ENCODE measurements at regions not wholly inside any gene's neighbourhood (a gene's known extent, or its start where the extent isn't known, plus 50 kb on each side); places are given as distances from the start of the nearest gene placed in this dataset.

- Histone ChIP-seq H3K36me3 (ENCODE audit: control insufficient read depth in 2 of 2, insufficient read depth in 2 of 2, low read length in 1 of 2) (no peaks in the 10 kb centered on the region), H3K4me3 (ENCODE audit: low read depth in 1 of 2, low read length in 2 of 2) (no peak overlapping the region), H3K9me3 (ENCODE audit: control insufficient read depth in 2 of 2, insufficient read depth in 1 of 2, low read depth in 1 of 2, low read length in 1 of 2) (no peaks in the 10 kb centered on the region), H3K27me3 (ENCODE audit: control insufficient read depth in 1 of 2, insufficient read depth in 2 of 2, low read length in 2 of 2) (no peaks in the 10 kb centered on the region), H3K4me1 (ENCODE audit: control insufficient read depth in 2 of 2, insufficient read depth in 2 of 2, low read length in 1 of 2) (peaks cover 0 to 4% of the 10 kb centered on the region in 2 donors), H3K27ac (ENCODE audit: low read depth in 2 of 2, low read length in 1 of 2) (no peak overlapping the region)
- WGBS, 2 donors: 80 to 84% methylated on average over 11 to 12 of the region's 12 CpGs
These were observed 59.3 kb upstream of the NECTIN1 start for GRCh38 chr11:119788096-119788883.

- WGBS, 2 donors: 84 to 85% methylated on average over 6 of the region's 6 CpGs
- Histone ChIP-seq H3K27ac (ENCODE audit: low read depth in 2 of 2, low read length in 1 of 2) (no peak overlapping the region), H3K36me3 (ENCODE audit: control insufficient read depth in 2 of 2, insufficient read depth in 2 of 2, low read length in 1 of 2) (no peaks in the 10 kb centered on the region), H3K9me3 (ENCODE audit: control insufficient read depth in 2 of 2, insufficient read depth in 1 of 2, low read depth in 1 of 2, low read length in 1 of 2) (no peaks in the 10 kb centered on the region), H3K4me1 (ENCODE audit: control insufficient read depth in 2 of 2, insufficient read depth in 2 of 2, low read length in 1 of 2) (peaks cover 0 to 4% of the 10 kb centered on the region in 2 donors), H3K4me3 (ENCODE audit: low read depth in 1 of 2, low read length in 2 of 2) (no peak overlapping the region), H3K27me3 (ENCODE audit: control insufficient read depth in 1 of 2, insufficient read depth in 2 of 2, low read length in 2 of 2) (no peaks in the 10 kb centered on the region)
These were observed 58.1 kb upstream of the NECTIN1 start for GRCh38 chr11:119787074-119787461.

GRCh38 chr11:119786431-119787073, 57.6 kb upstream of the NECTIN1 start:
- 91 to 92% methylated on average over 10 of the region's 10 CpGs for WGBS, 2 donors
- Histone ChIP-seq H3K9me3 (ENCODE audit: control insufficient read depth in 2 of 2, insufficient read depth in 1 of 2, low read depth in 1 of 2, low read length in 1 of 2) (no peaks in the 10 kb centered on the region), H3K4me1 (ENCODE audit: control insufficient read depth in 2 of 2, insufficient read depth in 2 of 2, low read length in 1 of 2) (peaks cover 0 to 4% of the 10 kb centered on the region in 2 donors), H3K27me3 (ENCODE audit: control insufficient read depth in 1 of 2, insufficient read depth in 2 of 2, low read length in 2 of 2) (no peaks in the 10 kb centered on the region), H3K27ac (ENCODE audit: low read depth in 2 of 2, low read length in 1 of 2) (no peak overlapping the region), H3K4me3 (ENCODE audit: low read depth in 1 of 2, low read length in 2 of 2) (no peak overlapping the region), H3K36me3 (ENCODE audit: control insufficient read depth in 2 of 2, insufficient read depth in 2 of 2, low read length in 1 of 2) (no peaks in the 10 kb centered on the region)

- 67 to 74% methylated on average over 2 of the region's 2 CpGs for WGBS, 2 donors
- no peaks in the 10 kb centered on the region for H3K27me3 ChIP-seq (ENCODE audit: control insufficient read depth in 1 of 2, insufficient read depth in 2 of 2, low read length in 2 of 2)
- H3K4me1 ChIP-seq (ENCODE audit: control insufficient read depth in 2 of 2, insufficient read depth in 2 of 2, low read length in 1 of 2): no peaks in the 10 kb centered on the region
- H3K36me3 ChIP-seq (ENCODE audit: control insufficient read depth in 2 of 2, insufficient read depth in 2 of 2, low read length in 1 of 2): no peaks in the 10 kb centered on the region
- H3K27ac ChIP-seq (ENCODE audit: low read depth in 2 of 2, low read length in 1 of 2): no peak overlapping the region
- no peaks in the 10 kb centered on the region for H3K9me3 ChIP-seq (ENCODE audit: control insufficient read depth in 2 of 2, insufficient read depth in 1 of 2, low read depth in 1 of 2, low read length in 1 of 2)
- no peak overlapping the region for H3K4me3 ChIP-seq (ENCODE audit: low read depth in 1 of 2, low read length in 2 of 2)
These were observed 56.1 kb upstream of the NECTIN1 start for GRCh38 chr11:119785131-119785530.

GRCh38 chr11:119784421-119784820, 55.4 kb upstream of the NECTIN1 start:
- Histone ChIP-seq H3K27ac (ENCODE audit: low read depth in 2 of 2, low read length in 1 of 2) (no peak overlapping the region), H3K27me3 (ENCODE audit: control insufficient read depth in 1 of 2, insufficient read depth in 2 of 2, low read length in 2 of 2) (no peaks in the 10 kb centered on the region), H3K4me3 (ENCODE audit: low read depth in 1 of 2, low read length in 2 of 2) (no peak overlapping the region), H3K9me3 (ENCODE audit: control insufficient read depth in 2 of 2, insufficient read depth in 1 of 2, low read depth in 1 of 2, low read length in 1 of 2) (no peaks in the 10 kb centered on the region), H3K36me3 (ENCODE audit: control insufficient read depth in 2 of 2, insufficient read depth in 2 of 2, low read length in 1 of 2) (no peaks in the 10 kb centered on the region), H3K4me1 (ENCODE audit: control insufficient read depth in 2 of 2, insufficient read depth in 2 of 2, low read length in 1 of 2) (no peaks in the 10 kb centered on the region)
- 89 to 91% methylated on average over 6 of the region's 6 CpGs for WGBS, 2 donors

- H3K27me3 ChIP-seq (ENCODE audit: control insufficient read depth in 1 of 2, insufficient read depth in 2 of 2, low read length in 2 of 2): no peaks in the 10 kb centered on the region
- no peak overlapping the region for H3K27ac ChIP-seq (ENCODE audit: low read depth in 2 of 2, low read length in 1 of 2)
- H3K4me1 ChIP-seq (ENCODE audit: control insufficient read depth in 2 of 2, insufficient read depth in 2 of 2, low read length in 1 of 2): no peaks in the 10 kb centered on the region
- no peaks in the 10 kb centered on the region for H3K36me3 ChIP-seq (ENCODE audit: control insufficient read depth in 2 of 2, insufficient read depth in 2 of 2, low read length in 1 of 2)
- WGBS, 2 donors: 83 to 85% methylated on average over 8 of the region's 8 CpGs
- H3K9me3 ChIP-seq (ENCODE audit: control insufficient read depth in 2 of 2, insufficient read depth in 1 of 2, low read depth in 1 of 2, low read length in 1 of 2): no peaks in the 10 kb centered on the region
- H3K4me3 ChIP-seq (ENCODE audit: low read depth in 1 of 2, low read length in 2 of 2): no peak overlapping the region
These were observed 54.7 kb upstream of the NECTIN1 start for GRCh38 chr11:119783466-119784400.

GRCh38 chr11:119782739-119783072, 53.7 kb upstream of the NECTIN1 start:
- H3K9me3 ChIP-seq (ENCODE audit: control insufficient read depth in 2 of 2, insufficient read depth in 1 of 2, low read depth in 1 of 2, low read length in 1 of 2): no peaks in the 10 kb centered on the region
- WGBS, 2 donors: 59 to 65% methylated on average over 6 of the region's 6 CpGs
- H3K4me3 ChIP-seq (ENCODE audit: low read depth in 1 of 2, low read length in 2 of 2): no peak overlapping the region
- H3K27ac ChIP-seq (ENCODE audit: low read depth in 2 of 2, low read length in 1 of 2): no peak overlapping the region
- H3K36me3 ChIP-seq (ENCODE audit: control insufficient read depth in 2 of 2, insufficient read depth in 2 of 2, low read length in 1 of 2): no peaks in the 10 kb centered on the region
- no peaks in the 10 kb centered on the region for H3K27me3 ChIP-seq (ENCODE audit: control insufficient read depth in 1 of 2, insufficient read depth in 2 of 2, low read length in 2 of 2)
- no peaks in the 10 kb centered on the region for H3K4me1 ChIP-seq (ENCODE audit: control insufficient read depth in 2 of 2, insufficient read depth in 2 of 2, low read length in 1 of 2)

GRCh38 chr11:119782006-119782738, 53.2 kb upstream of the NECTIN1 start:
- no peak overlapping the region for H3K4me3 ChIP-seq (ENCODE audit: low read depth in 1 of 2, low read length in 2 of 2)
- WGBS, 2 donors: 71 to 77% methylated on average over 19 of the region's 19 CpGs

More at GRCh38 chr11:119782006-119782738, 53.2 kb upstream of the NECTIN1 start:
- Histone ChIP-seq H3K9me3 (ENCODE audit: control insufficient read depth in 2 of 2, insufficient read depth in 1 of 2, low read depth in 1 of 2, low read length in 1 of 2) (no peaks in the 10 kb centered on the region), H3K27me3 (ENCODE audit: control insufficient read depth in 1 of 2, insufficient read depth in 2 of 2, low read length in 2 of 2) (no peaks in the 10 kb centered on the region), H3K36me3 (ENCODE audit: control insufficient read depth in 2 of 2, insufficient read depth in 2 of 2, low read length in 1 of 2) (no peaks in the 10 kb centered on the region), H3K4me1 (ENCODE audit: control insufficient read depth in 2 of 2, insufficient read depth in 2 of 2, low read length in 1 of 2) (no peaks in the 10 kb centered on the region), H3K27ac (ENCODE audit: low read depth in 2 of 2, low read length in 1 of 2) (no peak overlapping the region)
